Common myeloid progenitor, CD34-positive (primary cell): ENCODE measurements at regions not wholly inside any gene's neighbourhood (a gene's known extent, or its start where the extent isn't known, plus 50 kb on each side); places are given as distances from the start of the nearest gene placed in this dataset.

Experiments used
- CTCF ChIA-PET: fragments of 350-600 bp; sonication (Branson Sonifier 250); formaldehyde crosslinking; loops from one replicate; lab custom pipeline; 2021; ENCODE audit warnings: antibody characterized with exemption; lab: Charles Lee
- POLR2A ChIA-PET: fragments of 350-600 bp; sonication (Branson Sonifier 250); formaldehyde crosslinking; loops from one replicate; lab custom pipeline; 2021; ENCODE audit warnings: antibody characterized with exemption; lab: Charles Lee
- DNase-seq, 3 donors: peaks; one replicate each; pipeline versions ENCODE4 v3.0.0 to v3.0.0-alpha.2; 2013
- H3K27ac ChIP-seq, 2 experiments: 1 replicate in 1 of 2; 2 replicates in 1 of 2; pipeline ENCODE4 v1.7.0; 2013; ENCODE audit warnings: inconsistent platforms in 2 of 2, low read length in 2 of 2, mild to moderate bottlenecking in 2 of 2, low read depth in 1 of 2, moderate library complexity in 1 of 2; ENCODE audit not compliant: severe bottlenecking in 2 of 2, insufficient read depth in 1 of 2, poor library complexity in 1 of 2
- H3K27me3 ChIP-seq, 5 experiments: replicated peaks in 2 of 5; 1 replicate in 3 of 5; 2 replicates in 2 of 5; pipeline versions ENCODE4 v1.6.1 to v1.7.0; 2013; ENCODE audit warnings: low read length in 4 of 5, mild to moderate bottlenecking in 2 of 5, moderate library complexity in 2 of 5, inconsistent platforms in 1 of 5; ENCODE audit not compliant: insufficient read depth in 5 of 5, control insufficient read depth in 4 of 5
- H3K36me3 ChIP-seq, 4 experiments: 1 replicate in 2 of 4; 2 replicates in 2 of 4; pipeline versions ENCODE4 v1.6.1 to v1.7.0; 2013; ENCODE audit warnings: low read length in 3 of 4, control low read depth in 1 of 4, mild to moderate bottlenecking in 1 of 4; ENCODE audit not compliant: control insufficient read depth in 4 of 4, insufficient read depth in 4 of 4
- H3K4me1 ChIP-seq, 4 experiments: 1 replicate in 3 of 4; 2 replicates in 1 of 4; pipeline versions ENCODE4 v1.6.1 to v1.7.1; 2013; ENCODE audit warnings: low read length in 3 of 4, mild to moderate bottlenecking in 3 of 4, control low read depth in 1 of 4, inconsistent platforms in 1 of 4, moderate library complexity in 1 of 4; ENCODE audit not compliant: control insufficient read depth in 4 of 4, insufficient read depth in 4 of 4; ENCODE audit errors: control extremely low read depth in 1 of 4
- H3K4me3 ChIP-seq, 7 experiments: 1 replicate in 4 of 7; 2 replicates in 3 of 7; pipeline versions ENCODE4 v1.5.1 to v1.7.0; 2013; ENCODE audit warnings: mild to moderate bottlenecking in 7 of 7, low read length in 6 of 7, moderate library complexity in 6 of 7, inconsistent platforms in 2 of 7, low read depth in 2 of 7, control low read depth in 1 of 7; ENCODE audit not compliant: insufficient read depth in 4 of 7, control insufficient read depth in 1 of 7; ENCODE audit errors: extremely low read depth in 1 of 7
- H3K9me3 ChIP-seq, 5 experiments: 1 replicate in 4 of 5; 2 replicates in 1 of 5; pipeline versions ENCODE4 v1.6.1 to v1.7.1; 2013; ENCODE audit warnings: low read length in 4 of 5, mild to moderate bottlenecking in 2 of 5, inconsistent platforms in 1 of 5, low read depth in 1 of 5, moderate library complexity in 1 of 5; ENCODE audit not compliant: control insufficient read depth in 4 of 5, insufficient read depth in 2 of 5; ENCODE audit errors: control extremely low read depth in 1 of 5
- WGBS: methylation state at CpG from one replicate; pipeline ENCODE4 v1.1.5; 2013; ENCODE audit not compliant: insufficient coverage; 5-methylcytosine and 5-hydroxymethylcytosine counted together

- no peaks in the 10 kb centered on the region for H3K4me1 ChIP-seq
- H3K9me3 ChIP-seq, result no peaks in the 10 kb centered on the region
- no peak for DNase-seq
- peaks cover 0 to 24% (median 2%) of the 10 kb centered on the region in 5 experiments for H3K27me3 ChIP-seq
- no peak overlapping the region for H3K27ac ChIP-seq
- ChIA-PET POLR2A (no interaction called here), CTCF (no interaction called here)
- WGBS, result 87% methylated on average over 3 of the region's 3 CpGs
- no peaks in the 10 kb centered on the region for H3K36me3 ChIP-seq
- no peak overlapping the region for H3K4me3 ChIP-seq
Observed at GRCh38 chr16:54815177-54815576, 115.5 kb upstream of the IRX5 start.

GRCh38 chr16:54813778-54814177, 116.9 kb upstream of the IRX5 start:
- H3K4me1 ChIP-seq, result no peaks in the 10 kb centered on the region
- ChIA-PET POLR2A (no interaction called here), CTCF (no interaction called here)
- DNase-seq, result no peak
- H3K27ac ChIP-seq, result no peak overlapping the region
- peaks cover 0 to 27% (median 3%) of the 10 kb centered on the region in 5 experiments for H3K27me3 ChIP-seq
- H3K4me3 ChIP-seq, result no peak overlapping the region
- no peaks in the 10 kb centered on the region for H3K9me3 ChIP-seq
- 89% methylated on average over 5 of the region's 5 CpGs for WGBS
- H3K36me3 ChIP-seq, result no peaks in the 10 kb centered on the region

- WGBS, result 60% methylated on average over 3 of the region's 3 CpGs
- Histone ChIP-seq H3K9me3 (no peaks in the 10 kb centered on the region), H3K4me3 (no peak overlapping the region), H3K27me3 (peaks cover 0 to 23% (median 5%) of the 10 kb centered on the region in 5 experiments), H3K36me3 (no peaks in the 10 kb centered on the region), H3K27ac (no peak overlapping the region), H3K4me1 (no peaks in the 10 kb centered on the region)
- peak in 1 of 3 donors; percentile 3 for DNase-seq
- CTCF ChIA-PET, result no interaction called here
- POLR2A ChIA-PET, result no interaction called here
Observed at GRCh38 chr16:54812229-54812628, 118.4 kb upstream of the IRX5 start.

- Histone ChIP-seq H3K4me3 (no peak overlapping the region), H3K27me3 (peaks cover 0 to 15% (median 3%) of the 10 kb centered on the region in 5 experiments), H3K4me1 (no peaks in the 10 kb centered on the region), H3K27ac (no peak overlapping the region), H3K9me3 (no peaks in the 10 kb centered on the region), H3K36me3 (no peaks in the 10 kb centered on the region)
- ChIA-PET CTCF (no interaction called here), POLR2A (no interaction called here)
- DNase-seq, result no peak
Observed at GRCh38 chr16:54808890-54809289, 121.8 kb upstream of the IRX5 start.

GRCh38 chr16:54806881-54807360, 123.7 kb upstream of the IRX5 start:
- no peak overlapping the region for H3K27ac ChIP-seq
- WGBS, result no CpG with 5 or more reads among the region's 4 CpGs
- POLR2A ChIA-PET, result no interaction called here
- CTCF ChIA-PET, result no interaction called here
- H3K9me3 ChIP-seq, result no peaks in the 10 kb centered on the region
- H3K4me3 ChIP-seq, result no peak overlapping the region
- H3K36me3 ChIP-seq, result no peaks in the 10 kb centered on the region
- no peaks in the 10 kb centered on the region for H3K4me1 ChIP-seq
- DNase-seq, result no peak
- H3K27me3 ChIP-seq, result peaks cover 0 to 8% (median 0%) of the 10 kb centered on the region in 5 experiments

GRCh38 chr16:54806378-54806777, 124.3 kb upstream of the IRX5 start:
- no peaks in the 10 kb centered on the region for H3K9me3 ChIP-seq
- no peak overlapping the region for H3K4me3 ChIP-seq
- WGBS, result 83% methylated on average over 3 of the region's 6 CpGs
- H3K27me3 ChIP-seq, result peaks cover 0 to 8% (median 0%) of the 10 kb centered on the region in 5 experiments
- ChIA-PET POLR2A (no interaction called here), CTCF (no interaction called here)
- DNase-seq, result no peak
- H3K4me1 ChIP-seq, result no peaks in the 10 kb centered on the region
- no peak overlapping the region for H3K27ac ChIP-seq
- no peaks in the 10 kb centered on the region for H3K36me3 ChIP-seq

- DNase-seq, result no peak
- no peaks in the 10 kb centered on the region for H3K4me1 ChIP-seq
- H3K36me3 ChIP-seq, result no peaks in the 10 kb centered on the region
- CTCF ChIA-PET, result no interaction called here
- peaks cover 0 to 8% (median 0%) of the 10 kb centered on the region in 5 experiments for H3K27me3 ChIP-seq
- 93% methylated on average over 3 of the region's 4 CpGs for WGBS
- H3K27ac ChIP-seq, result no peak overlapping the region
- POLR2A ChIA-PET, result no interaction called here
- H3K4me3 ChIP-seq, result no peak overlapping the region
- no peaks in the 10 kb centered on the region for H3K9me3 ChIP-seq
Observed at GRCh38 chr16:54805648-54806047, 125.0 kb upstream of the IRX5 start.
